ENCODE measurements at regions not wholly inside any gene's neighbourhood (a gene's known extent, or its start where the extent isn't known, plus 50 kb on each side); places are given as distances from the start of the nearest gene placed in this dataset.

GRCh38 chr12:128042825-128043224 is 224.1 kb upstream of the TMEM132C start:
- Histone ChIP-seq H3K27ac (no peak overlapping the region), H3K36me3 (no peaks in the 10 kb centered on the region), H3K27me3 (replicated peaks; ENCODE audit: insufficient read depth) (no peaks in the 10 kb centered on the region), H3K9me3 (no peaks in the 10 kb centered on the region), H3K4me3 (no peak overlapping the region), H3K4me1 (ENCODE audit: control insufficient read depth in 1 of 2, low read depth in 2 of 2) (no peaks in the 10 kb centered on the region)
- DNase-seq (ENCODE audit: low spot score) (no peak), ATAC-seq (ENCODE audit: insufficient number of reproducible peaks, low FRiP score, low read depth) (no peak)
- TF ChIP-seq, protein P1, sequence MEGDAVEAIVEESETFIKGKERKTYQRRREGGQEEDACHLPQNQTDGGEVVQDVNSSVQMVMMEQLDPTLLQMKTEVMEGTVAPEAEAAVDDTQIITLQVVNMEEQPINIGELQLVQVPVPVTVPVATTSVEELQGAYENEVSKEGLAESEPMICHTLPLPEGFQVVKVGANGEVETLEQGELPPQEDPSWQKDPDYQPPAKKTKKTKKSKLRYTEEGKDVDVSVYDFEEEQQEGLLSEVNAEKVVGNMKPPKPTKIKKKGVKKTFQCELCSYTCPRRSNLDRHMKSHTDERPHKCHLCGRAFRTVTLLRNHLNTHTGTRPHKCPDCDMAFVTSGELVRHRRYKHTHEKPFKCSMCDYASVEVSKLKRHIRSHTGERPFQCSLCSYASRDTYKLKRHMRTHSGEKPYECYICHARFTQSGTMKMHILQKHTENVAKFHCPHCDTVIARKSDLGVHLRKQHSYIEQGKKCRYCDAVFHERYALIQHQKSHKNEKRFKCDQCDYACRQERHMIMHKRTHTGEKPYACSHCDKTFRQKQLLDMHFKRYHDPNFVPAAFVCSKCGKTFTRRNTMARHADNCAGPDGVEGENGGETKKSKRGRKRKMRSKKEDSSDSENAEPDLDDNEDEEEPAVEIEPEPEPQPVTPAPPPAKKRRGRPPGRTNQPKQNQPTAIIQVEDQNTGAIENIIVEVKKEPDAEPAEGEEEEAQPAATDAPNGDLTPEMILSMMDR (IDR thresholded peaks at IDR 0.05), result no peak

- Histone ChIP-seq H3K9me3 (no peaks in the 10 kb centered on the region), H3K36me3 (no peaks in the 10 kb centered on the region), H3K4me1 (ENCODE audit: control insufficient read depth in 1 of 2, low read depth in 2 of 2) (no peaks in the 10 kb centered on the region), H3K27ac (no peak overlapping the region), H3K27me3 (replicated peaks; ENCODE audit: insufficient read depth) (no peaks in the 10 kb centered on the region), H3K4me3 (no peak overlapping the region)
- no peak for DNase-seq (ENCODE audit: low spot score)
- TF ChIP-seq, protein P1 (IDR thresholded peaks at IDR 0.05), result no peak
- ATAC-seq (ENCODE audit: insufficient number of reproducible peaks, low FRiP score, low read depth), result no peak
Observed at GRCh38 chr12:128043317-128043716, 223.7 kb upstream of the TMEM132C start.

DNA sequence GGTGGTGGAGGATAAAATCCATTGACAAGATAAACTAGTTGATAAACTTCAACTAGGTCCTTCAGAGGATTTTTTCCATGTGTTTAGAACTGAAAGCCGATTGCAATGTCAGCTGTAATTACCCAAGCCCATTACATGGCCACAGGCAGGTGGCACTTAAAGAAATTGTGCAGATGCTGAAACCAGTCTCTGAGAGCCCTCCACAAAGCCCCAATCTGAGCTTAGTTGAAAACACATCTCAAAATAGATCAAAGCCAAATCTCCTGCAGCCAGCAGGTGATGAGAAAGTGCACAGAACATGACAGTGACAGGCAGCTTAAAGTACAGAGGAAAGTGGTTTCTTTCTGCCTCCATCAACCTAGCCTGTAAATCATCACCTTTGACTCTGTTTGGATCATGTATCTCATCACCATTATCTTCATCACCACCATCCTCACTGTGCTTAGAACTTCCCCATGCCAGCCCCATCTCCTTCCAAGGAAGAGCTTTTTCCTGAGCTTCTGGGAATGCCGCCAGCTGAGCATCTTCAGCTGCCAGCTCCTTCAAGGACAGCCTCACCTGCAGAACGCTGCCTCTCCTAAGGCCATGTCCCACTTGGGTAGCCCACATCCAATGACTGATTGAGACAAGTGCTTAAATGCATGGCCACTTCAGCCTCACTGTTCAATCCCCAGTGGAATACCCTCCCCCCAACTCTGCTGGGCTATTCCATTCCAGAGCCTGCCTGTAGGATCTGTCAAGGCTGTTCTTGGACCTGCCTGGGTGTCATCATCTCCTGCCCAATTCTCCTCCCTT is 219.5 kb upstream of the TMEM132C start:
- TF ChIP-seq, protein P1 (IDR thresholded peaks at IDR 0.05), result no peak
- Histone ChIP-seq H3K27ac (no peak overlapping the region), H3K4me1 (ENCODE audit: control insufficient read depth in 1 of 2, low read depth in 2 of 2) (no peaks in the 10 kb centered on the region), H3K36me3 (no peaks in the 10 kb centered on the region), H3K4me3 (no peak overlapping the region), H3K27me3 (replicated peaks; ENCODE audit: insufficient read depth) (no peaks in the 10 kb centered on the region), H3K9me3 (no peaks in the 10 kb centered on the region)
- no peak for ATAC-seq (ENCODE audit: insufficient number of reproducible peaks, low FRiP score, low read depth)
- DNase-seq (ENCODE audit: low spot score), result no peak

- Histone ChIP-seq H3K27ac (no peak overlapping the region), H3K4me3 (no peak overlapping the region), H3K36me3 (no peaks in the 10 kb centered on the region), H3K4me1 (ENCODE audit: control insufficient read depth in 1 of 2, low read depth in 2 of 2) (no peaks in the 10 kb centered on the region), H3K9me3 (no peaks in the 10 kb centered on the region), H3K27me3 (replicated peaks; ENCODE audit: insufficient read depth) (no peaks in the 10 kb centered on the region)
- no peak for ATAC-seq (ENCODE audit: insufficient number of reproducible peaks, low FRiP score, low read depth)
- no peak for DNase-seq (ENCODE audit: low spot score)
- TF ChIP-seq, protein P1 (IDR thresholded peaks at IDR 0.05), result no peak
Observed at GRCh38 chr12:128052331-128052730, 214.6 kb upstream of the TMEM132C start.

DNA sequence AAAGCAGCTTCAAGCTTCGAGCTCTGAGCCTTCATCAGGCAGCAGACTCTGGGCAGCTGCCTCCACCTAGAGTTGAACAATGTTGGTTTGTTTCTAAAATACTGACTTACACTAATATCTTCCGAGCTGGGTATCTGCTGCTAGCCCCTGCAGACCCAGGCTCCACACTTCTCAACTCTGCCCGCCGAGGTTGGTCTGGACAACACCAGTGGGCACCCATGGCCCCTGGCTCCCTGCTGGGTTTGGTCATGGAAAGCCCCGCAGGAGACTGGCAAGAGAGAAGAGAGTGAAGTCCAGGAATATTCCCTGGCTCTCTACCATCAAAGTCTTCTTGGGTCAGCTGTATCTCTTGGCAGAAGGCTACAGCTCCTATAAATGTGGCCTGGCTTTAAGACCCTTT is 214.2 kb upstream of the TMEM132C start:
- Histone ChIP-seq H3K4me1 (ENCODE audit: control insufficient read depth in 1 of 2, low read depth in 2 of 2) (no peaks in the 10 kb centered on the region), H3K9me3 (no peaks in the 10 kb centered on the region), H3K4me3 (no peak overlapping the region), H3K27ac (no peak overlapping the region), H3K36me3 (no peaks in the 10 kb centered on the region), H3K27me3 (replicated peaks; ENCODE audit: insufficient read depth) (no peaks in the 10 kb centered on the region)
- ATAC-seq (ENCODE audit: insufficient number of reproducible peaks, low FRiP score, low read depth) (no peak), DNase-seq (ENCODE audit: low spot score) (no peak)
- TF ChIP-seq, protein P1 (IDR thresholded peaks at IDR 0.05), result no peak
